GM12872 (cell line): ENCODE measurements at regions not wholly inside any gene's neighbourhood (a gene's known extent, or its start where the extent isn't known, plus 50 kb on each side); places are given as distances from the start of the nearest gene placed in this dataset.

Experiments
- TF ChIP-seq, protein P1 (sequence below): IDR thresholded peaks from 3 replicates; pipeline ENCODE4 v1.5.1; 2011; ENCODE audit warnings: low read depth, mild to moderate bottlenecking, low read length, moderate library complexity; ENCODE audit not compliant: insufficient read depth

DNA sequence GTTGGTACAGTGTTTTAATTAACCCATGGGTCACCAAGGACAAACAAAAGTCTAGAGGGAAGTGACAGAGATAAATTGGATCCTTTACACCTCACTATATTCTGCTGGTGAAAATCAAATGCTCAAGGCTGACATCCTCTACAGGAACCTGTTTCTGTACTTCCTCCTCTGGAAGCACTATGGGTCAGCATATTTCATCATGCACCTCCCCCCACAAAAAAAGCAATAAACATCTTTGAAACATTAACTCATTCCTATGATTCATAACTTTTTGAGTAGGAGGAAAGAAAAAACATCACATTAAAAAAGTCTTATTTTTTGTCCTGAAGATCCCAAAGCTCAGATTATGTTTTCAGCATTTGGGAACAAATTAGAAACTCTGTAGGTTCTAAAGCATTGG, 588.3 kb upstream of the SGCG start:
- TF ChIP-seq, protein P1, sequence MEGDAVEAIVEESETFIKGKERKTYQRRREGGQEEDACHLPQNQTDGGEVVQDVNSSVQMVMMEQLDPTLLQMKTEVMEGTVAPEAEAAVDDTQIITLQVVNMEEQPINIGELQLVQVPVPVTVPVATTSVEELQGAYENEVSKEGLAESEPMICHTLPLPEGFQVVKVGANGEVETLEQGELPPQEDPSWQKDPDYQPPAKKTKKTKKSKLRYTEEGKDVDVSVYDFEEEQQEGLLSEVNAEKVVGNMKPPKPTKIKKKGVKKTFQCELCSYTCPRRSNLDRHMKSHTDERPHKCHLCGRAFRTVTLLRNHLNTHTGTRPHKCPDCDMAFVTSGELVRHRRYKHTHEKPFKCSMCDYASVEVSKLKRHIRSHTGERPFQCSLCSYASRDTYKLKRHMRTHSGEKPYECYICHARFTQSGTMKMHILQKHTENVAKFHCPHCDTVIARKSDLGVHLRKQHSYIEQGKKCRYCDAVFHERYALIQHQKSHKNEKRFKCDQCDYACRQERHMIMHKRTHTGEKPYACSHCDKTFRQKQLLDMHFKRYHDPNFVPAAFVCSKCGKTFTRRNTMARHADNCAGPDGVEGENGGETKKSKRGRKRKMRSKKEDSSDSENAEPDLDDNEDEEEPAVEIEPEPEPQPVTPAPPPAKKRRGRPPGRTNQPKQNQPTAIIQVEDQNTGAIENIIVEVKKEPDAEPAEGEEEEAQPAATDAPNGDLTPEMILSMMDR = no peak

DNA sequence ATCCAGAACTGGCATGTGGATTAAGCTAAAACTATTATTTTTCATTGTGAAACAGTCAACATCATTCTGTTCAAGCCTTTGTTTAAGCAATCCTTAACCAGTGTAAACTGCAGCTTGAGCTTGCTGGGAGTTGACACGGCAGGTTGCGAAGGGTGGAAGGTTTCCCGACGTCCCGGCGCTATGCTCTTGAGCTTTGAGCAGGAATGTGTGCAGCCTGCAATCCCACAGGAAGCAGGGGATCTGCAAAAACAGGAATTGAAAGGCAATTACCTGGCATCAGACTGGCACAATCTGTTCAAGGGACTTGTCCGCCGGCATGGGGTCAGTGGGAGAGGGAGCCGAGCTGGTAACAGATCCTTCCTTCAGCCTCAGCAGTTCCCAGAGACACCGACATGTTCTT, 586.7 kb upstream of the SGCG start:
- TF ChIP-seq, protein P1 = no peak

DNA sequence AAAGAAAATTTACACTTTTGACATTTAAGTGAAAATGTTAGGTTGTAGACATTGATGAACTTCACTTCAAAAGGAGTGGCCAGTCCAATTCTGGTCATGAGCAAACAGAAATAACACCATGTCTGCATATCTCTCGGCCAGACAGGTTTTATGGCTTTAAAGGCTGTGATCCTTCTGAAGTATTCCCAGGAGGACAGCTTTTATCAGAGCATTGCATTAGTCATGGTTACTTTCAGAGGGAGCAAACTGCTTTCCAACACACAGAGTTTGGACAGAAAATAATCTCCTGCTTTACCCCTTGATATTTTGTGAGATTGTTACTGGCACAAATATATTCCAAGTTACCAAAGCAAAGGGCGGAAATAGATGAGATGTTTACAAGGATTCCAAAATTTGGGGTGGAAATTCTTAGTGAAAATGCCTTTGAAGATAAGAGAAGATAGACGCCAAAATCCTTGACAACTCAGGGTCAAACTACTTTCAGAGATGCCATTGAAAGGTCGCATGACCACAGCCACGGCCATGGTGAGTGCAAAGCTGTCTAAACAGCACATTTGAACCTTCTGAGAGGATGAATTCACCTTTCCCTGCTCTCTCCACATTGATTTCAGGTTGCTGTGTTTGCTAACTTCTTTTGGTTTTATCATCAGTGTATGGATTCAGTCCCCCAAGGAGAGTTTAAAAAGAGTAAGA, 584.5 kb upstream of the SGCG start:
- TF ChIP-seq, protein P1 = no peak

DNA sequence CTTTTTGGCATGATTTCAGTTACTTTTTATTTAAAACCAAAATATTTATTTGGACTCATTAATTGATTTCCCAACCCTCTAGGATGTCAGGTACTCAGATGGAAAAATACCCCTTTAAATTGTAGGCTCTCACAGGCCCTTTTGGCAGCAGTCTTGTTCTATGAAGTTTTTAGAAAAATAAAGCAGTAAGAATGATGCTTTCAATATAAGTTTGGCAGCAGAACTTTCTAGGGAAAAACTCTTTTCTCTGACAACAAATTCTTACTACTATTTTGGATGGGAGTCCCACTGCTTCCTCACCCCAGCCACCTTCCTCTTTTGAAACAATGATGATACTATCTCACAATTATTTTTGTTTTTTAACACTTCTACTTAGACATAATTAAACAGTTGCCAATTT, 581.6 kb upstream of the SGCG start:
- TF ChIP-seq, protein P1 = no peak

DNA sequence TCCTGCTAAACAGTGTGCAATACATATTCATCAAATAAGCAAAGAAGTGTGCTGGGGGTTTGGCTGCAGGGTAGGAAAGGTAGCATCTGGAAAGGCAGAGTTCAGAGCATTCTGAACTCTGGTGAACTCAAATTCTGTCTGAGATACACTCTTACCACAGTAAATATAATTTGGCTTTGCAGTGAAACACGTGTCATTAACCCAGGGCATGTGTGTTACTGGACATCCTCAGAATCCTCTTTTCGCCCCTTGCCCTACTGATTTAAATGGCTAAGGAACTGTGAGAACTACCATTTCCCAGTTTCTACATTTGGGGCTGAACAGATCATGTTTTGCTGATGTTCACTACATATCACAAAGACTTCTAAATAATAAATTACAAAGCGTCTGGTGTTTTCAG, 562.8 kb upstream of the SGCG start:
- TF ChIP-seq, protein P1 = no peak

DNA sequence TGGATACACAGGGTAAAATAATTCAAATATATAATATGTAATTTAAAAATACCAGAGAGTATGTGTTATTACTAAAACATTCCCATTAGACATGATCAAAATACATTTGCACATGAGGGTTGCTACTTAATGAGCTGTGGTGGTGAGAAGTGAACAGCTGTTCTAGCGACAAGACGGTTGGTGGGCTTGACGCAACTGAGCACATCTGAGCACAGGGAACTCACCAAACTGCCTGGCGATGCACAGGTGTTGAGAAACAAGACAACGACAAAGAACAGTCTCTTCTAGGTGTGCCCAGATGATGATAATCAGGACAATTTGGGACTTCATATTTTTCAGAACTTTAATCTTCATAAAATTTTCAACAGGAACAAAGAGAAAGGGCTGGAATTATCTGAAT, 555.1 kb upstream of the SGCG start:
- TF ChIP-seq, protein P1 = no peak

DNA sequence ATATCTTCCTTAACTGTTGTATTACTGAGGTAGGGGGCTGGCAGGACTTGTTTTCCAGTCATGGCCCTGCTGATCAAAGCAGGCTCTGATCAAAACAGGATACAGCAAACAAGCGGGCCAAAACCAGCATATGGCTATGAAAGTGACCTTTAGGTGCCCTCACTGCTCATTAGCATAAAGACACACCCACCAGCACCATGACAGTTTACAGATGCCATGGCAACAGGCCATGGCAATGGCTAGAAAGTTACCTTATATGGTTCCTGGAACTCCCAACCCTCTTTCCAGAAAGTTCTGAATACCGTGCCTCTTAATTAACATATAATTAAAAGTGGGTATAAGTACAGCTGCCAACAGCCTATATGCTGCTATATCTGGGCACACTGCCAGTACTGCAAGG, 551.4 kb upstream of the SGCG start:
- TF ChIP-seq, protein P1 = no peak
